ENCODE measurements at regions not wholly inside any gene's neighbourhood (a gene's known extent, or its start where the extent isn't known, plus 50 kb on each side); places are given as distances from the start of the nearest gene placed in this dataset.
"Not testable (repeated sequence)": the region's sequence is repeated elsewhere in the genome, so short reads cannot be mapped to it uniquely, and the experiment has no call there.

DNA sequence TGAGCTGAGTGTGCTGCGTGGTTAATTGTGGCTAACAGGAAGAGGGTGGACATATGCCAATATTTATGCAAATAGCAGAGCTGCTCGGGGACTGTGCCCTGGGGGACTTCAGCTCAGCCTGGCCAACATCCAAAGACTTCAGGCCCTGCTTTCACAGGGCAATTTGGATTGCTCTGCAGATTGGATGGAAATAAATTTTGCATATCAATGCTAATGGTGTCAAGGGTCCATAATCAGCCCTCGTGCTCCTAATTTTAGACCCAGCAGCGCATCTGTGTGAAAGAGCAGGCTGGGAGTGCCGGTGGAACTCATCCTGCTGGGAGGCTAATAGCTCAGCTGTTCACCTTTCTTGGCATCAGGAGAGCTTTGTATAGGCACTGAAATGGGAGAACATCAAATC, 270.1 kb downstream of the TCERG1L start:
- TF ChIP-seq, protein P1, sequence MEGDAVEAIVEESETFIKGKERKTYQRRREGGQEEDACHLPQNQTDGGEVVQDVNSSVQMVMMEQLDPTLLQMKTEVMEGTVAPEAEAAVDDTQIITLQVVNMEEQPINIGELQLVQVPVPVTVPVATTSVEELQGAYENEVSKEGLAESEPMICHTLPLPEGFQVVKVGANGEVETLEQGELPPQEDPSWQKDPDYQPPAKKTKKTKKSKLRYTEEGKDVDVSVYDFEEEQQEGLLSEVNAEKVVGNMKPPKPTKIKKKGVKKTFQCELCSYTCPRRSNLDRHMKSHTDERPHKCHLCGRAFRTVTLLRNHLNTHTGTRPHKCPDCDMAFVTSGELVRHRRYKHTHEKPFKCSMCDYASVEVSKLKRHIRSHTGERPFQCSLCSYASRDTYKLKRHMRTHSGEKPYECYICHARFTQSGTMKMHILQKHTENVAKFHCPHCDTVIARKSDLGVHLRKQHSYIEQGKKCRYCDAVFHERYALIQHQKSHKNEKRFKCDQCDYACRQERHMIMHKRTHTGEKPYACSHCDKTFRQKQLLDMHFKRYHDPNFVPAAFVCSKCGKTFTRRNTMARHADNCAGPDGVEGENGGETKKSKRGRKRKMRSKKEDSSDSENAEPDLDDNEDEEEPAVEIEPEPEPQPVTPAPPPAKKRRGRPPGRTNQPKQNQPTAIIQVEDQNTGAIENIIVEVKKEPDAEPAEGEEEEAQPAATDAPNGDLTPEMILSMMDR (IDR thresholded peaks at IDR 0.05) = no peak
- Histone ChIP-seq H3K9me3 (peaks cover 2% of the 10 kb centered on the region), H3K4me1 (ENCODE audit: low read depth) (no peaks in the 10 kb centered on the region), H3K36me3 (ENCODE audit: low read depth) (no peaks in the 10 kb centered on the region), H3K4me3 (no peak overlapping the region)
- DNase-seq = no peak
- intact Hi-C loops (cut with DNase I, micrococcal nuclease) = no loop called here
- ATAC-seq = no peak

DNA sequence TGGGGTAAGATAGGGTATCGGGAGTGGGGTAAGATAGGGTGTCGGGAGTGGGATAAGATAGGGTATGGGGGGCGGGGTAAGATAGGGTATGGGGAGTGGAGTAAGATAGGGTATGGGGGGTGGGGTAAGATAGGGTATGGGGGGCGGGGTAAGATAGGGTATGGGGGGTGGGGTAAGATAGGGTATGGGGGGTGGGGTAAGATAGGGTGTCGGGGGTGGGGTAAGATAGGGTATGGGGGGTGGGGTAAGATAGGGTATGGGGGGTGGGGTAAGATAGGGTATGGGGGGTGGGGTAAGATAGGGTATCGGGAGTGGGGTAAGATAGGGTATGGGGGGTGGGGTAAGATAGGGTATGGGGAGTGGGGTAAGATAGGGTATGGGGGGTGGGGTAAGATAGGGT, 269.5 kb downstream of the TCERG1L start:
- H3K9me3 ChIP-seq; H3K4me1 ChIP-seq (ENCODE audit: low read depth); ATAC-seq; DNase-seq; H3K4me3 ChIP-seq; intact Hi-C loops (cut with DNase I, micrococcal nuclease); H3K36me3 ChIP-seq (ENCODE audit: low read depth): not testable (repeated sequence)

Small RNA genes lying in the stretch of these regions (microRNA-seq; reads per million reads assigned to microRNA genes)
- 0.93 reads per million for gene MIR378C
